Keratinocyte (primary cell): ENCODE measurements at regions not wholly inside any gene's neighbourhood (a gene's known extent, or its start where the extent isn't known, plus 50 kb on each side); places are given as distances from the start of the nearest gene placed in this dataset.

Experiments used
- DNase-seq: peaks from one replicate; pipeline ENCODE4 v3.0.0-alpha.2; 2011; ENCODE audit warnings: low read depth, missing footprints, low spot score
- FAIRE-seq: peaks from 2 replicates; lab custom pipeline; 2011; peaks lifted over from hg19 to GRCh38; lab: Jason Lieb, UNC
- H2AFZ ChIP-seq: 2 replicates; pipeline ENCODE4 v1.6.0; 2012; ENCODE audit warnings: low read length, control low read depth, inconsistent platforms; ENCODE audit not compliant: control insufficient read depth
- H3K27ac ChIP-seq: 2 replicates; pipeline ENCODE4 v1.5.1; 2011; ENCODE audit warnings: low read length; ENCODE audit not compliant: control insufficient read depth, insufficient read depth
- H3K27me3 ChIP-seq: 3 replicates; pipeline ENCODE4 v1.6.0; 2011; ENCODE audit warnings: low read length; ENCODE audit not compliant: control insufficient read depth, insufficient read depth; ENCODE audit errors: extremely low read depth
- H3K36me3 ChIP-seq, 2 experiments: 2 replicates in 1 of 2; 3 replicates in 1 of 2; pipeline ENCODE4 v1.5.1; 2011; ENCODE audit warnings: low read length in 2 of 2, mild to moderate bottlenecking in 1 of 2; ENCODE audit not compliant: control insufficient read depth in 2 of 2, insufficient read depth in 2 of 2; ENCODE audit errors: extremely low read depth in 1 of 2
- H3K4me1 ChIP-seq: 3 replicates; pipeline ENCODE4 v1.5.1; 2011; ENCODE audit warnings: low read length; ENCODE audit not compliant: control insufficient read depth, insufficient read depth; ENCODE audit errors: extremely low read depth
- H3K4me2 ChIP-seq: 3 replicates; pipeline ENCODE4 v1.6.0; 2011; ENCODE audit warnings: low read depth, low read length; ENCODE audit not compliant: control insufficient read depth, insufficient read depth; ENCODE audit errors: extremely low read depth
- H3K4me3 ChIP-seq, 3 experiments: fragments of 200-600 bp in 1 of 3; sonication (generic) in 1 of 3; 2 replicates in 2 of 3; 3 replicates in 1 of 3; pipeline ENCODE4 v1.5.1; 2011 to 2016; ENCODE audit warnings: low read length in 3 of 3, mild to moderate bottlenecking in 3 of 3, control low read depth in 2 of 3, inconsistent platforms in 1 of 3, low read depth in 1 of 3, mixed read lengths in 1 of 3, mixed run types in 1 of 3, moderate library complexity in 1 of 3; ENCODE audit not compliant: control insufficient read depth in 2 of 3, insufficient read depth in 2 of 3; ENCODE audit errors: extremely low read depth in 1 of 3
- H3K79me2 ChIP-seq: 2 replicates; pipeline ENCODE4 v1.6.0; 2012; ENCODE audit warnings: low read length; ENCODE audit not compliant: control insufficient read depth, insufficient read depth
- H3K9ac ChIP-seq: 3 replicates; pipeline ENCODE4 v1.6.0; 2011; ENCODE audit warnings: low read length; ENCODE audit not compliant: control insufficient read depth, insufficient read depth; ENCODE audit errors: extremely low read depth
- H3K9me1 ChIP-seq: 3 replicates; pipeline ENCODE4 v1.6.0; 2011; ENCODE audit warnings: low read length; ENCODE audit not compliant: control insufficient read depth, insufficient read depth; ENCODE audit errors: extremely low read depth
- H3K9me3 ChIP-seq: 2 replicates; pipeline ENCODE4 v1.5.1; 2012; ENCODE audit warnings: low read depth, low read length; ENCODE audit not compliant: control insufficient read depth
- H4K20me1 ChIP-seq: 3 replicates; pipeline ENCODE4 v1.6.0; 2011; ENCODE audit warnings: low read length; ENCODE audit not compliant: control insufficient read depth, insufficient read depth; ENCODE audit errors: extremely low read depth
- EZH2 ChIP-seq: IDR thresholded peaks from one replicate; pipeline ENCODE4 v1.6.1; 2012; ENCODE audit warnings: inconsistent platforms, mild to moderate bottlenecking, low read length, moderate library complexity
- dilution Hi-C: fragments of 300-500 bp; cut with MboI; formaldehyde crosslinking; loops from one replicate; pipeline ENCODE4 v1.7.0; 2020; ENCODE audit warnings: low sequenced_read_pairs; ENCODE audit not compliant: extremely low pct_ligation_motif_present
- TF ChIP-seq, protein P1 (sequence below), 3 experiments: IDR thresholded peaks in 1 of 3; conservative IDR thresholded peaks in 1 of 3; optimal IDR thresholded peaks in 1 of 3; 2 replicates in 2 of 3; 3 replicates in 1 of 3; pipeline versions ENCODE3 to v1.5.1; 2011; ENCODE audit warnings: low read length in 3 of 3, mild to moderate bottlenecking in 3 of 3, moderate library complexity in 2 of 3, control low read depth in 1 of 3, inconsistent platforms in 1 of 3; ENCODE audit not compliant: insufficient read depth in 2 of 3; ENCODE audit errors: extremely low read depth in 1 of 3

GRCh38 chr2:240310201-240310600, 125.3 kb upstream of the GPC1 start:
- Histone ChIP-seq H3K4me3 (no peak overlapping the region), H3K79me2 (no peaks in the 10 kb centered on the region), H3K9ac (no peak overlapping the region), H3K9me3 (no peaks in the 10 kb centered on the region), H3K9me1 (no peaks in the 10 kb centered on the region), H3K36me3 (no peaks in the 10 kb centered on the region), H2AFZ (no peak overlapping the region), H3K27me3 (no peaks in the 10 kb centered on the region), H4K20me1 (no peaks in the 10 kb centered on the region), H3K27ac (no peak overlapping the region), H3K4me1 (no peaks in the 10 kb centered on the region), H3K4me2 (no peak overlapping the region)
- TF ChIP-seq, protein P1, sequence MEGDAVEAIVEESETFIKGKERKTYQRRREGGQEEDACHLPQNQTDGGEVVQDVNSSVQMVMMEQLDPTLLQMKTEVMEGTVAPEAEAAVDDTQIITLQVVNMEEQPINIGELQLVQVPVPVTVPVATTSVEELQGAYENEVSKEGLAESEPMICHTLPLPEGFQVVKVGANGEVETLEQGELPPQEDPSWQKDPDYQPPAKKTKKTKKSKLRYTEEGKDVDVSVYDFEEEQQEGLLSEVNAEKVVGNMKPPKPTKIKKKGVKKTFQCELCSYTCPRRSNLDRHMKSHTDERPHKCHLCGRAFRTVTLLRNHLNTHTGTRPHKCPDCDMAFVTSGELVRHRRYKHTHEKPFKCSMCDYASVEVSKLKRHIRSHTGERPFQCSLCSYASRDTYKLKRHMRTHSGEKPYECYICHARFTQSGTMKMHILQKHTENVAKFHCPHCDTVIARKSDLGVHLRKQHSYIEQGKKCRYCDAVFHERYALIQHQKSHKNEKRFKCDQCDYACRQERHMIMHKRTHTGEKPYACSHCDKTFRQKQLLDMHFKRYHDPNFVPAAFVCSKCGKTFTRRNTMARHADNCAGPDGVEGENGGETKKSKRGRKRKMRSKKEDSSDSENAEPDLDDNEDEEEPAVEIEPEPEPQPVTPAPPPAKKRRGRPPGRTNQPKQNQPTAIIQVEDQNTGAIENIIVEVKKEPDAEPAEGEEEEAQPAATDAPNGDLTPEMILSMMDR (optimal IDR thresholded peaks at IDR 0.05 in 1 of 3, IDR thresholded peaks at IDR 0.05 in 1 of 3, conservative IDR thresholded peaks at IDR 0.05 in 1 of 3; ENCODE audit: extremely low read depth in 1 of 3, insufficient read depth in 2 of 3, low read length in 3 of 3) = no peak
- no peak for TF ChIP-seq EZH2
- dilution Hi-C loops = no loop called here
- FAIRE-seq = no peak
- no peak for DNase-seq

DNA sequence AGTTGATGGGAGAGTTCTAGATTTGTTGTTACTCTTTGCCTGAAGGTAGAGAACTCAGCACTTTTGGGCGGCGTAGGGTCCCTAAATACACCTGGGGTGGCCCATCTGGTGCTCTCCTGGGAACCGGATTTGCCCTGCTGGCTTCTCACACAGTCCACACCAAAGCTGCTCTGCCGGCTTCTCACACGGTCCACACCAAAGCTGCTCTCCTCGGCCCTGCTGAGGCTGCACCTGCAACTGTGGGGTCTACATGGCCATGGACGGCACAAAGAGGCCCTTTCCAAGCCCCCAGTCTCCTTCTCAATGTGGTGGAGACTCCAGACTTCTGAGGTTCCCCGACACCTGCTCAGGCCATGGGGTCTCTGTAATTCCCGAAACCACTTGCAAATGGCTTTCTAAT, 124.8 kb upstream of the GPC1 start:
- TF ChIP-seq EZH2 = no peak
- TF ChIP-seq, protein P1 (optimal IDR thresholded peaks at IDR 0.05 in 1 of 3, IDR thresholded peaks at IDR 0.05 in 1 of 3, conservative IDR thresholded peaks at IDR 0.05 in 1 of 3; ENCODE audit: extremely low read depth in 1 of 3, insufficient read depth in 2 of 3, low read length in 3 of 3) = no peak

More for the DNA sequence above, 124.8 kb upstream of the GPC1 start:
- Histone ChIP-seq H3K9me1 (no peaks in the 10 kb centered on the region), H3K9ac (no peak overlapping the region), H3K36me3 (no peaks in the 10 kb centered on the region), H3K27me3 (no peaks in the 10 kb centered on the region), H3K4me2 (no peak overlapping the region), H3K4me3 (no peak overlapping the region), H3K27ac (no peak overlapping the region), H2AFZ (no peak overlapping the region), H4K20me1 (no peaks in the 10 kb centered on the region), H3K4me1 (no peaks in the 10 kb centered on the region), H3K9me3 (no peaks in the 10 kb centered on the region), H3K79me2 (no peaks in the 10 kb centered on the region)
- FAIRE-seq = no peak
- DNase-seq = no peak
- dilution Hi-C loops = no loop called here
